ENCODE measurements at regions not wholly inside any gene's neighbourhood (a gene's known extent, or its start where the extent isn't known, plus 50 kb on each side); places are given as distances from the start of the nearest gene placed in this dataset.

GRCh38 chr11:15577519-15577918 is 462.8 kb downstream of the INSC start:
- H4K91ac ChIP-seq (ENCODE audit: insufficient read length, low read depth, low read length), result no peak overlapping the region
- no peak overlapping the region for H3K18ac ChIP-seq (ENCODE audit: insufficient read length, low read depth, low read length)
- no CpG with 5 or more reads among the region's 2 CpGs for WGBS (ENCODE audit: extremely low coverage, insufficient read length, low lambda C conversion rate)
- Mint-ChIP-seq H3K27me3 (ENCODE audit: low read depth) (peaks cover 6% of the 10 kb centered on the region), H3K27ac (no peak overlapping the region), H3K9me3 (no peaks in the 10 kb centered on the region; a peak in 1 of 5 replicates), H3K4me1 (no peaks in the 10 kb centered on the region), H3K36me3 (ENCODE audit: insufficient read depth in 1 of 3, low read depth in 3 of 3) (no peaks in the 10 kb centered on the region), H3K4me3 (no peak overlapping the region)
- H3K56ac ChIP-seq (ENCODE audit: insufficient read length, low read depth, low read length), result no peak overlapping the region
- no peak overlapping the region for H2BK20ac ChIP-seq (ENCODE audit: low read depth, low read length, poor library complexity, severe bottlenecking)
- H2BK12ac ChIP-seq (ENCODE audit: insufficient read length, low read depth, low read length), result no peak overlapping the region
- H3K23me2 ChIP-seq (ENCODE audit: insufficient read length, low read depth, low read length, poor library complexity, severe bottlenecking), result no peaks in the 10 kb centered on the region
- no peak overlapping the region for H2AK5ac ChIP-seq (ENCODE audit: insufficient read length, low read length)
- no peak for DNase-seq
- TF ChIP-seq CTCF (conservative IDR thresholded peaks at IDR 0.05), result no peak
- H3T11ph ChIP-seq (ENCODE audit: low read length), result no peak overlapping the region
- no peak overlapping the region for H3K23ac ChIP-seq (ENCODE audit: insufficient read length, low read depth, low read length)
- no peak overlapping the region for H2BK5ac ChIP-seq (ENCODE audit: insufficient read length, low read length)
- H3K9me3 ChIP-seq (ENCODE audit: control insufficient read depth, low read depth, low read length), result no peaks in the 10 kb centered on the region
- no peak overlapping the region for H4K8ac ChIP-seq (replicated peaks; ENCODE audit: insufficient read length, low read depth, low read length)
- no peaks in the 10 kb centered on the region for H3K79me1 ChIP-seq (ENCODE audit: insufficient read depth, low read depth, low read length, poor library complexity, severe bottlenecking)
- no peak overlapping the region for H2AFZ ChIP-seq (ENCODE audit: low read length)
- no peak overlapping the region for H2BK15ac ChIP-seq (ENCODE audit: low read depth, low read length)
- no peaks in the 10 kb centered on the region for H3K27me3 ChIP-seq (ENCODE audit: insufficient read depth, low read length)
- H3K4me2 ChIP-seq (ENCODE audit: insufficient read depth, insufficient read length, low read length), result no peak overlapping the region
- no peaks in the 10 kb centered on the region for H3K4me1 ChIP-seq (ENCODE audit: insufficient read depth, low read length)
- H3K14ac ChIP-seq (ENCODE audit: insufficient read depth, low read length), result no peak overlapping the region
- no peaks in the 10 kb centered on the region for H4K20me1 ChIP-seq (ENCODE audit: control insufficient read depth, insufficient read depth, insufficient read length)
- no peak overlapping the region for H3K9ac ChIP-seq (ENCODE audit: extremely low read depth, insufficient read length, low read length)
- H2BK120ac ChIP-seq (ENCODE audit: low read depth, low read length, poor library complexity, severe bottlenecking), result no peak overlapping the region
- H4K5ac ChIP-seq (ENCODE audit: insufficient read length, low read depth, low read length), result no peak overlapping the region
- H3K27ac ChIP-seq (ENCODE audit: insufficient read length, low read depth, low read length), result no peak overlapping the region
- no peaks in the 10 kb centered on the region for H3K79me2 ChIP-seq (ENCODE audit: insufficient read depth, low read length)
- no peak overlapping the region for H3K4ac ChIP-seq (ENCODE audit: low read depth, low read length)

Measured in H9 (cell line).